Amniotic stem cell (primary cell): ENCODE measurements at regions not wholly inside any gene's neighbourhood (a gene's known extent, or its start where the extent isn't known, plus 50 kb on each side); places are given as distances from the start of the nearest gene placed in this dataset.

ENCODE experiments used
- DNase-seq: peaks from one replicate; lab custom pipeline; 2025; lab: John Stamatoyannopoulos, UW

GRCh38 chr13:31049083-31049482, 112.6 kb downstream of the HSPH1 start:
- no peak for DNase-seq

GRCh38 chr13:31048521-31048920, 113.2 kb downstream of the HSPH1 start:
- no peak for DNase-seq

GRCh38 chr13:31046711-31047279, 114.3 kb downstream of the TEX26 start:
- DNase-seq, result no peak

GRCh38 chr13:31045286-31046081, 113.0 kb downstream of the TEX26 start:
- DNase-seq, result peak; percentile 87

- peak; percentile 19 for DNase-seq
Observed at GRCh38 chr13:31044364-31045285, 112.2 kb downstream of the TEX26 start.

- DNase-seq, result no peak
Observed at GRCh38 chr13:31043957-31044356, 111.5 kb downstream of the TEX26 start.

GRCh38 chr13:31042481-31043165, 110.2 kb downstream of the TEX26 start:
- no peak for DNase-seq

- DNase-seq, result no peak
Observed at GRCh38 chr13:31042049-31042448, 109.6 kb downstream of the TEX26 start.

- no peak for DNase-seq
Observed at GRCh38 chr13:31038834-31039552, 106.5 kb downstream of the TEX26 start.

- DNase-seq, result no peak
Observed at GRCh38 chr13:31037874-31038500, 105.5 kb downstream of the TEX26 start.

GRCh38 chr13:31036731-31037695, 104.6 kb downstream of the TEX26 start:
- DNase-seq, result no peak

GRCh38 chr13:31035185-31035965, 102.9 kb downstream of the TEX26 start:
- DNase-seq, result no peak

GRCh38 chr13:31032528-31033113, 100.2 kb downstream of the TEX26 start:
- DNase-seq, result no peak

GRCh38 chr13:31031482-31031881, 99.0 kb downstream of the TEX26 start:
- no peak for DNase-seq

GRCh38 chr13:31029102-31029501, 96.6 kb downstream of the TEX26 start:
- no peak for DNase-seq

- no peak for DNase-seq
Observed at GRCh38 chr13:31027136-31027535, 94.7 kb downstream of the TEX26 start.
